ENCODE measurements at regions not wholly inside any gene's neighbourhood (a gene's known extent, or its start where the extent isn't known, plus 50 kb on each side); places are given as distances from the start of the nearest gene placed in this dataset.

DNA sequence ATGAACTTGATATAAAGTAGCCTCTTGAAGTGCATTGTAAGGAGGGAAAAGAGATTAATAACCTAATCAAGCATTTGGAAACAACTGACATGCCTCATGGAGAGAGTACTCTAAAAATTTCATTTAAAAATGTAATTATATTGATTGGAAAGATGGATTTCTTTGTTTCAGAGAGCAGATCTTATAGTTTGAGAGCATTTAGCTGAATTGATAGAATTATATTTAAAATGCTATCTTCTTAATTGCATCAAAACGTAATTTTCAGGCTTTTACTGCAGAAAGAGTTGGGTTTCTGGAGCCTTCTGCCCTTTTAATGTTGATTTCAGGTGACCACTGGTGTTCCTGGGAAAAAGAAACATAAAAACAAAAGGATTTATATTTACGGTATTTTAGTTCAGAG lies 130.6 kb downstream of the EDN3 start:
- Histone ChIP-seq H3K79me2 (ENCODE audit: insufficient read depth, low read length) (no peaks in the 10 kb centered on the region), H3K9me3 (ENCODE audit: control insufficient read depth, low read depth, low read length) (no peaks in the 10 kb centered on the region), H4K20me1 (ENCODE audit: control insufficient read depth, insufficient read depth, insufficient read length) (no peaks in the 10 kb centered on the region), H2BK15ac (ENCODE audit: low read depth, low read length) (no peak overlapping the region), H4K8ac (replicated peaks; ENCODE audit: insufficient read length, low read depth, low read length) (no peak overlapping the region), H3K27ac (ENCODE audit: insufficient read length, low read depth, low read length) (no peak overlapping the region), H2AK5ac (ENCODE audit: insufficient read length, low read length) (no peak overlapping the region), H3K23me2 (ENCODE audit: insufficient read length, low read depth, low read length, poor library complexity, severe bottlenecking) (peaks cover 3% of the 10 kb centered on the region), H2BK12ac (ENCODE audit: insufficient read length, low read depth, low read length) (no peak overlapping the region), H3K4ac (ENCODE audit: low read depth, low read length) (no peak overlapping the region), H3K56ac (ENCODE audit: insufficient read length, low read depth, low read length) (no peak overlapping the region), H3K23ac (ENCODE audit: insufficient read length, low read depth, low read length) (no peak overlapping the region), H3K4me2 (ENCODE audit: insufficient read depth, insufficient read length, low read length) (no peak overlapping the region), H2BK5ac (ENCODE audit: insufficient read length, low read length) (no peak overlapping the region), H3K4me1 (ENCODE audit: insufficient read depth, low read length) (no peaks in the 10 kb centered on the region), H3K14ac (ENCODE audit: insufficient read depth, low read length) (no peak overlapping the region), H4K91ac (ENCODE audit: insufficient read length, low read depth, low read length) (no peak overlapping the region), H2AFZ (ENCODE audit: low read length) (no peak overlapping the region), H3K9ac (ENCODE audit: extremely low read depth, insufficient read length, low read length) (no peak overlapping the region), H3K27me3 (ENCODE audit: insufficient read depth, low read length) (no peaks in the 10 kb centered on the region), H3T11ph (ENCODE audit: low read length) (no peak overlapping the region), H3K18ac (ENCODE audit: insufficient read length, low read depth, low read length) (no peak overlapping the region), H4K5ac (ENCODE audit: insufficient read length, low read depth, low read length) (no peak overlapping the region), H2BK120ac (ENCODE audit: low read depth, low read length, poor library complexity, severe bottlenecking) (no peak overlapping the region), H2BK20ac (ENCODE audit: low read depth, low read length, poor library complexity, severe bottlenecking) (no peak overlapping the region), H3K79me1 (ENCODE audit: insufficient read depth, low read depth, low read length, poor library complexity, severe bottlenecking) (no peaks in the 10 kb centered on the region)
- Mint-ChIP-seq H3K27ac (no peak overlapping the region), H3K9me3 (peaks cover 0 to 4% of the 10 kb centered on the region in 2 experiments; a peak in 3 of 5 replicates), H3K27me3 (ENCODE audit: low read depth) (peaks cover 1% of the 10 kb centered on the region; the same call in 1 of the 2 replicates), H3K4me1 (peaks cover 5 to 7% of the 10 kb centered on the region in 2 experiments; a peak in 1 of 4 replicates), H3K4me3 (no peak overlapping the region), H3K36me3 (ENCODE audit: insufficient read depth in 1 of 3, low read depth in 3 of 3) (no peaks in the 10 kb centered on the region)
- WGBS (ENCODE audit: extremely low coverage, insufficient read length, low lambda C conversion rate), result no CpG with 5 or more reads among the region's 2 CpGs
- TF ChIP-seq CTCF (conservative IDR thresholded peaks at IDR 0.05), result no peak
- DNase-seq, result no peak

Data from H9 (cell line).